GM12878 (cell line): ENCODE measurements at regions not wholly inside any gene's neighbourhood (a gene's known extent, or its start where the extent isn't known, plus 50 kb on each side); places are given as distances from the start of the nearest gene placed in this dataset.

Source experiments
- DPF2 ChIP-seq: fragments of 450-650 bp; IDR thresholded peaks from 2 replicates; pipeline ENCODE4 v1.6.1; 2017; ENCODE audit warnings: mild to moderate bottlenecking
- NR2F1 ChIP-seq: fragments of 450-650 bp; conservative IDR thresholded peaks from 2 replicates; pipeline ENCODE4 v1.6.1; 2017; ENCODE audit warnings: mild to moderate bottlenecking
- POLR2AphosphoS5 ChIP-seq: IDR thresholded peaks from 2 replicates; pipeline ENCODE4 v1.6.1; 2011; ENCODE audit warnings: mild to moderate bottlenecking, low read length, inconsistent platforms
- TF ChIP-seq, protein P1 (sequence below), 3 experiments: IDR thresholded peaks in 2 of 3; conservative IDR thresholded peaks in 1 of 3; 2 replicates each; pipeline ENCODE4 v1.5.1; 2011; ENCODE audit warnings: low read depth in 3 of 3, low read length in 3 of 3, mild to moderate bottlenecking in 3 of 3, control low read depth in 2 of 3, moderate library complexity in 2 of 3, inconsistent platforms in 1 of 3, mixed read lengths in 1 of 3; ENCODE audit not compliant: control insufficient read depth in 2 of 3, insufficient read depth in 1 of 3; ENCODE audit errors: extremely low read depth in 1 of 3

DNA sequence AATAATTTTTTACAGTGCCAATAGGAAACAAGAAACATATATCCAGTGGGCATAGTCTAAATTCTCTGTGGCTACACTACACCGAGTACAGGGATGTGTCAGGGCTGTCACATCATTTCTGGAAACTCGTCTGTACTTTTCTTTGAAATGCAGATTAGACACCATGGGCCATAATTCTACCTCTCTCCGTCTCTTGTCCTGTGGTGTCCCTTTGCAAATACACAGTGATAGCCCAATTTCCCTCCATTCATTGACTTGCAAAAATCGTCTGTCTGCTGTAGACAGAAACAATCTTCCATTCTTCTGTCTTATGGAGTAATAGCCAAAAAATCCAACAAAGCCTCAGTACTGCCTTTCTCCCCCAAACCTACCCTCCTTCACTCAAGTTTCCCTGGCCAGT, 487.1 kb upstream of the ANO3 start:
- TF ChIP-seq, protein P1, sequence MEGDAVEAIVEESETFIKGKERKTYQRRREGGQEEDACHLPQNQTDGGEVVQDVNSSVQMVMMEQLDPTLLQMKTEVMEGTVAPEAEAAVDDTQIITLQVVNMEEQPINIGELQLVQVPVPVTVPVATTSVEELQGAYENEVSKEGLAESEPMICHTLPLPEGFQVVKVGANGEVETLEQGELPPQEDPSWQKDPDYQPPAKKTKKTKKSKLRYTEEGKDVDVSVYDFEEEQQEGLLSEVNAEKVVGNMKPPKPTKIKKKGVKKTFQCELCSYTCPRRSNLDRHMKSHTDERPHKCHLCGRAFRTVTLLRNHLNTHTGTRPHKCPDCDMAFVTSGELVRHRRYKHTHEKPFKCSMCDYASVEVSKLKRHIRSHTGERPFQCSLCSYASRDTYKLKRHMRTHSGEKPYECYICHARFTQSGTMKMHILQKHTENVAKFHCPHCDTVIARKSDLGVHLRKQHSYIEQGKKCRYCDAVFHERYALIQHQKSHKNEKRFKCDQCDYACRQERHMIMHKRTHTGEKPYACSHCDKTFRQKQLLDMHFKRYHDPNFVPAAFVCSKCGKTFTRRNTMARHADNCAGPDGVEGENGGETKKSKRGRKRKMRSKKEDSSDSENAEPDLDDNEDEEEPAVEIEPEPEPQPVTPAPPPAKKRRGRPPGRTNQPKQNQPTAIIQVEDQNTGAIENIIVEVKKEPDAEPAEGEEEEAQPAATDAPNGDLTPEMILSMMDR (IDR thresholded peaks at IDR 0.05 in 2 of 3, conservative IDR thresholded peaks at IDR 0.05 in 1 of 3; ENCODE audit: control insufficient read depth in 2 of 3, extremely low read depth in 1 of 3, insufficient read depth in 1 of 3, low read depth in 3 of 3, low read length in 3 of 3) = no peak
- no peak for TF ChIP-seq NR2F1
- TF ChIP-seq POLR2AphosphoS5 = no peak
- no peak for TF ChIP-seq DPF2
